Neuronal stem cell (in vitro differentiated cells): ENCODE measurements at regions not wholly inside any gene's neighbourhood (a gene's known extent, or its start where the extent isn't known, plus 50 kb on each side); places are given as distances from the start of the nearest gene placed in this dataset.

Experiments
- DNase-seq: peaks from one replicate; pipeline ENCODE4 v3.0.0-alpha.2; 2013; ENCODE audit warnings: low spot score
- H2AFZ ChIP-seq: one replicate; pipeline ENCODE4 v1.6.1; 2013; ENCODE audit warnings: mild to moderate bottlenecking, low read length, inconsistent platforms
- H2AK5ac ChIP-seq: 2 replicates; pipeline ENCODE4 v1.6.1; 2013; ENCODE audit warnings: low read depth, mild to moderate bottlenecking, inconsistent platforms, low read length, moderate library complexity, mixed read lengths
- H2BK120ac ChIP-seq: 2 replicates; pipeline ENCODE4 v1.6.1; 2013; ENCODE audit warnings: low read depth, mild to moderate bottlenecking, inconsistent platforms, low read length, moderate library complexity, mixed read lengths
- H2BK12ac ChIP-seq: one replicate; pipeline ENCODE4 v1.6.1; 2013; ENCODE audit warnings: low read length, inconsistent platforms
- H2BK15ac ChIP-seq: 2 replicates; pipeline ENCODE4 v1.6.1; 2013; ENCODE audit warnings: mild to moderate bottlenecking, low read length, inconsistent platforms, mixed read lengths
- H2BK5ac ChIP-seq: one replicate; pipeline ENCODE4 v1.6.1; 2013; ENCODE audit warnings: inconsistent platforms, mild to moderate bottlenecking, low read length, moderate library complexity
- H3K14ac ChIP-seq: one replicate; pipeline ENCODE4 v1.6.1; 2013; ENCODE audit warnings: low read length, inconsistent platforms
- H3K18ac ChIP-seq: 2 replicates; pipeline ENCODE4 v1.6.1; 2013; ENCODE audit warnings: low read length, inconsistent platforms
- H3K23ac ChIP-seq: 2 replicates; pipeline ENCODE4 v1.6.1; 2013; ENCODE audit warnings: low read depth, mild to moderate bottlenecking, mixed read lengths, low read length, inconsistent platforms; ENCODE audit not compliant: poor library complexity
- H3K27ac ChIP-seq: replicated peaks from 3 replicates; pipeline ENCODE4 v1.5.1; 2013; ENCODE audit warnings: low read length, inconsistent platforms
- H3K27me3 ChIP-seq, 3 experiments: 2 replicates each; pipeline ENCODE4 v1.6.1; 2013; ENCODE audit warnings: low read length in 3 of 3, mild to moderate bottlenecking in 2 of 3, inconsistent platforms in 1 of 3, low read depth in 1 of 3, mixed read lengths in 1 of 3, moderate library complexity in 1 of 3; ENCODE audit not compliant: control insufficient read depth in 3 of 3, insufficient read depth in 3 of 3
- H3K36me3 ChIP-seq, 2 donors: replicated peaks in 1 of 2; 2 replicates each; pipeline ENCODE4 v1.6.1; 2013; ENCODE audit warnings: low read length in 2 of 2; ENCODE audit not compliant: control insufficient read depth in 2 of 2, insufficient read depth in 2 of 2
- H3K4ac ChIP-seq: 2 replicates; pipeline ENCODE4 v1.6.1; 2013; ENCODE audit warnings: inconsistent platforms, mild to moderate bottlenecking, low read length, moderate library complexity
- H3K4me1 ChIP-seq, 2 donors: 1 replicate in 1 of 2; 2 replicates in 1 of 2; pipeline ENCODE4 v1.6.1; 2013; ENCODE audit warnings: low read length in 2 of 2, low read depth in 1 of 2; ENCODE audit not compliant: control insufficient read depth in 2 of 2, insufficient read depth in 1 of 2
- H3K4me2 ChIP-seq: one replicate; pipeline ENCODE4 v1.6.1; 2013; ENCODE audit warnings: mild to moderate bottlenecking, low read length, inconsistent platforms; ENCODE audit not compliant: insufficient read depth, poor library complexity, severe bottlenecking
- H3K4me3 ChIP-seq, 2 donors: 2 replicates each; pipeline ENCODE4 v1.5.1; 2013; ENCODE audit warnings: low read length in 2 of 2, mild to moderate bottlenecking in 2 of 2, inconsistent platforms in 1 of 2, moderate library complexity in 1 of 2
- H3K79me1 ChIP-seq: one replicate; pipeline ENCODE4 v1.6.1; 2013; ENCODE audit warnings: low read depth, mild to moderate bottlenecking, inconsistent platforms, low read length, moderate library complexity
- H3K9ac ChIP-seq: one replicate; pipeline ENCODE4 v1.6.1; 2013; ENCODE audit warnings: mild to moderate bottlenecking, low read depth, low read length, inconsistent platforms; ENCODE audit not compliant: poor library complexity
- H3K9me3 ChIP-seq, 2 donors: replicated peaks in 1 of 2; 2 replicates each; pipeline versions ENCODE3 to v1.6.1; 2013; ENCODE audit warnings: low read length in 2 of 2, mild to moderate bottlenecking in 2 of 2, inconsistent platforms in 1 of 2, low read depth in 1 of 2, mixed read lengths in 1 of 2, moderate library complexity in 1 of 2; ENCODE audit not compliant: control insufficient read depth in 2 of 2, insufficient read depth in 1 of 2
- H4K8ac ChIP-seq: one replicate; pipeline ENCODE4 v1.6.1; 2013; ENCODE audit warnings: low read depth, mild to moderate bottlenecking, inconsistent platforms, low read length, moderate library complexity
- H4K91ac ChIP-seq: one replicate; pipeline ENCODE4 v1.6.1; 2013; ENCODE audit warnings: low read length, low read depth, mild to moderate bottlenecking, inconsistent platforms; ENCODE audit not compliant: poor library complexity
- WGBS, 2 donors: extraction: QIAGEN DNeasy Blood & Tissue Kit; methylation state at CpG; one replicate each; pipeline ENCODE4 v1.1.7; 2013; ENCODE audit warnings: missing lambda C conversion rate in 2 of 2, mixed read lengths in 1 of 2; ENCODE audit not compliant: insufficient read length in 2 of 2, insufficient replicate concordance in 1 of 2; ENCODE audit errors: extremely low coverage in 2 of 2; 5-methylcytosine and 5-hydroxymethylcytosine counted together

DNA sequence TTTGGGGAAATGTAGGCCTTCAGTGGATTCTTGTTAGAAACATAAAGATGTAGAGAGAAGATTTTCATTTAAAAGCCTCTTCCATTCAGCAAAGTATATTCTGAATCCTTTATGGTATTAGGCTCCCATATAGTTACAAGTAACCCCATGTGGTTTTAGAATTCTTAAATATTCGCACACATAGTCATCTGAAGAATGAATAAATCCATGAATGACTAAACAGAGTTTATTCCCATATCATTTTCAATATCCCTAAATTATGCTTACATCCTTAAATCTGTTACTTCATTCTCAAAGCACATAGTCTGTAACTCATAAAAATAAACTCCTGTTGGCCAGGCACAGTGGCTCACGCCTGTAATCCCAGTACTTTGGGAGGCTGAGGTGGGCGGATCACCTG is 962.1 kb downstream of the KCNJ18 start:
- no peak overlapping the region for H3K4ac ChIP-seq
- H3K4me3 ChIP-seq: no peak overlapping the region
- no peak overlapping the region for H3K14ac ChIP-seq
- H2AFZ ChIP-seq: no peak overlapping the region
- no peak overlapping the region for H4K8ac ChIP-seq
- no peak overlapping the region for H3K23ac ChIP-seq
- no peaks in the 10 kb centered on the region for H3K36me3 ChIP-seq
- H4K91ac ChIP-seq: no peak overlapping the region
- no peak overlapping the region for H2BK5ac ChIP-seq
- H3K4me2 ChIP-seq: no peak overlapping the region
- H3K79me1 ChIP-seq: no peaks in the 10 kb centered on the region
- peaks cover 0 to 2% of the 10 kb centered on the region in 2 donors for H3K9me3 ChIP-seq
- no peak overlapping the region for H3K27ac ChIP-seq
- H2BK120ac ChIP-seq: no peak overlapping the region
- WGBS, 2 donors: no CpG with 5 or more reads among the region's 3 CpGs
- H2BK12ac ChIP-seq: no peak overlapping the region
- H3K9ac ChIP-seq: no peak overlapping the region
- no peak for DNase-seq
- no peak overlapping the region for H2AK5ac ChIP-seq
- no peaks in the 10 kb centered on the region for H3K27me3 ChIP-seq
- H3K4me1 ChIP-seq: no peaks in the 10 kb centered on the region
- H3K18ac ChIP-seq: no peak overlapping the region
- no peak overlapping the region for H2BK15ac ChIP-seq

- no peak overlapping the region for H2BK5ac ChIP-seq
- no peaks in the 10 kb centered on the region for H3K36me3 ChIP-seq
- H2BK120ac ChIP-seq: no peak overlapping the region
- no peak overlapping the region for H2BK15ac ChIP-seq
- no peaks in the 10 kb centered on the region for H3K27me3 ChIP-seq
- H2AFZ ChIP-seq: no peak overlapping the region
- no peak overlapping the region for H3K14ac ChIP-seq
- H3K4ac ChIP-seq: no peak overlapping the region
- H3K4me1 ChIP-seq: no peaks in the 10 kb centered on the region
- H3K4me2 ChIP-seq: no peak overlapping the region
- H3K23ac ChIP-seq: no peak overlapping the region
- no peak overlapping the region for H2AK5ac ChIP-seq
- H3K4me3 ChIP-seq: no peak overlapping the region
- peaks cover 0 to 6% of the 10 kb centered on the region in 2 donors for H3K9me3 ChIP-seq
- no peak overlapping the region for H3K9ac ChIP-seq
- H3K27ac ChIP-seq: no peak overlapping the region
- no peak overlapping the region for H4K8ac ChIP-seq
- no peak overlapping the region for H2BK12ac ChIP-seq
- no peak overlapping the region for H4K91ac ChIP-seq
- no CpG with 5 or more reads among the region's 4 CpGs for WGBS, 2 donors
- DNase-seq: no peak
- H3K79me1 ChIP-seq: no peaks in the 10 kb centered on the region
- no peak overlapping the region for H3K18ac ChIP-seq
These were observed 977.4 kb downstream of the KCNJ18 start for GRCh38 chr17:22669721-22670120.

GRCh38 chr17:22671110-22671509 is 978.8 kb downstream of the KCNJ18 start:
- no peak overlapping the region for H3K14ac ChIP-seq
- peaks cover 0 to 8% of the 10 kb centered on the region in 2 donors for H3K9me3 ChIP-seq
- no peak overlapping the region for H3K18ac ChIP-seq
- H3K23ac ChIP-seq: no peak overlapping the region
- no peaks in the 10 kb centered on the region for H3K36me3 ChIP-seq
- H2BK12ac ChIP-seq: no peak overlapping the region
- WGBS, 2 donors: no CpG with 5 or more reads among the region's 7 CpGs
- no peak overlapping the region for H3K4me2 ChIP-seq
- no peak overlapping the region for H3K27ac ChIP-seq
- no peak overlapping the region for H3K4ac ChIP-seq
- H2BK120ac ChIP-seq: no peak overlapping the region
- H2BK5ac ChIP-seq: no peak overlapping the region
- no peaks in the 10 kb centered on the region for H3K27me3 ChIP-seq
- no peak overlapping the region for H3K4me3 ChIP-seq
- H4K91ac ChIP-seq: no peak overlapping the region
- no peak overlapping the region for H4K8ac ChIP-seq
- H3K4me1 ChIP-seq: no peaks in the 10 kb centered on the region
- H2AK5ac ChIP-seq: no peak overlapping the region
- no peak for DNase-seq
- no peaks in the 10 kb centered on the region for H3K79me1 ChIP-seq
- H2BK15ac ChIP-seq: no peak overlapping the region
- H3K9ac ChIP-seq: no peak overlapping the region
- no peak overlapping the region for H2AFZ ChIP-seq

DNA sequence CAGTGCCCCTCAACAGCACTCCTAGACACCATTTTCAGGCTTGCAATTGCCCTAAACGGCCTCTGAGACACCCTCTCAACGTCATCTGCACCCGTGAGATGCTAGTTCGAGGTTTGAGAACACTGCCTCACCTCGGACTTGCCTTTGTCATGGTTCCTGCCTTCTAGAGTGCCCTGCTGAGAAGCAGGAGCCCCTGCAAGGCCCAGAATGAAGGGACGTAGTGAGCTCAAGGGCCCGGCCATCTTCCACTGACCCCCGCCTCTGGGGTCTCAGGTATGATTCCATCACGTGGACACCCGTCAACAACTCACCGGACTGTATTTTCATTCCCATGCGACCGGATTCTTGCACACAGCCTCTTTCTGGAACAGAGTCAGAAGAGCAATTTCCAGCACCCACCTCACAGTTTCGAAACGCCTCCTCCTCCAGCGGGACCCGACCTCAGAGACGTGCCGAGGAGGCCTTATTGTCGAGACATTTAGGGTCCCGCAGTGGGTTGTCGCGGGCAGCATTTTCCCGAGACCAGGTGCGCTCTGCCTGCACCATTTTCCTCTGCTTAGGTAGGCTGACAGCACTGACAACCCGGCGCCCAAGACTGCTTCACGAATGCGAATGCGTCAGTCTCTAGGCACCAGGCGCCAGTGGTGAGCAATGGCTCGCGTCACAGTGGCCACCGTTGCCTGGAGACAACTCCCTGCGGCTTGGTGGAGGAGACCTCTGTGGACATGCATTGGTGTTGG is 999.9 kb downstream of the KCNJ18 start:
- Histone ChIP-seq H4K8ac (no peak overlapping the region), H4K91ac (no peak overlapping the region), H3K79me1 (no peaks in the 10 kb centered on the region), H3K18ac (no peak overlapping the region), H2AFZ (no peak overlapping the region), H3K27me3 (no peaks in the 10 kb centered on the region), H3K14ac (no peak overlapping the region), H2BK12ac (no peak overlapping the region), H2AK5ac (no peak overlapping the region), H3K4me3 (no peak overlapping the region), H3K27ac (no peak overlapping the region), H2BK15ac (no peak overlapping the region), H3K4ac (no peak overlapping the region), H2BK120ac (no peak overlapping the region), H3K9ac (no peak overlapping the region), H3K4me1 (no peaks in the 10 kb centered on the region), H3K23ac (no peak overlapping the region), H2BK5ac (no peak overlapping the region), H3K9me3 (peaks cover 0 to 29% of the 10 kb centered on the region in 2 donors), H3K36me3 (no peaks in the 10 kb centered on the region), H3K4me2 (no peak overlapping the region)
- DNase-seq: no peak
- no CpG with 5 or more reads among the region's 35 CpGs for WGBS, 2 donors
